ENCODE measurements at regions not wholly inside any gene's neighbourhood (a gene's known extent, or its start where the extent isn't known, plus 50 kb on each side); places are given as distances from the start of the nearest gene placed in this dataset.

DNA sequence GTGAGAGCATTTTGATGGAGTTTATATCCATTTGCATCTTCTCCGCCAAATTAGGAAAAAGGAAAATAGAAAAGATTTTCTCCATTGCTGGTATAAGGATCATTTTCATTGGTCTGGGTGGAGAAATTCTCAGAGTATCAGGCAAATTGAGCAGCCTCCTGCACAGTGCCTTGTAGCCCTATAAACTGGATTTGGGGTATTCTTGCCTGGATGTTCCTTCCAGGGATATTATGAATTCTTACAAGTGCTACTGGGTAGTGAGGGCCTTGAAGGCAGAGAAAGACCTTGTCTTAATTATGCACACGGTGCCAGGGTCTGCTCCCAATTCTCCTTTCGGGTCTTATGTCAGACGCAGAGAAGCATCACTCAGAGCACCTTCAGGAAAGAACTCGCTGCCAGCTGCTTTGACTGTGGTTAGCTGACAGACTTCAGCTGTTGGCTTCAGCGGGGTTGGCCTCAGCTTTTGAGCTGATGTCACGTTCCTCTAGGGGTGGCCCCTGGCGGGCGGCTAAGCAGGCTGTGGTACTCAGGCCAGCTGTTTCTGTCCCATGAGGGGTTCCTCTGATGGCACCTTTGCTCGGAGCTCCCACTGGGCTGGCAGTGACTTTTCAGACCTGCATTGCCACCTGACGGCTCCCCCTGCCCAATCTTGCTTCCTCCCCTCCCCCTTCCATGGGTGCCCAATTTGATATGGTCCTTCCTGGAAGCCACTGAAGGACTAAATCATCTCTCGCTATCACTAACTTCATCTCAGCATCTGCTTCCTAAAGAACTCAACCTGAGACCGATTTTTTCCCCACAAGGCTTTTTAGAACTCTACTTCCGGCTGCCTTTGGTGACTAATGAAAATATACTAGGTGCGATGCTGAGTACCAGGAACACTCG is 519.5 kb downstream of the BCOR start:
- DNase-seq: peak; percentile 30 to 42

DNA sequence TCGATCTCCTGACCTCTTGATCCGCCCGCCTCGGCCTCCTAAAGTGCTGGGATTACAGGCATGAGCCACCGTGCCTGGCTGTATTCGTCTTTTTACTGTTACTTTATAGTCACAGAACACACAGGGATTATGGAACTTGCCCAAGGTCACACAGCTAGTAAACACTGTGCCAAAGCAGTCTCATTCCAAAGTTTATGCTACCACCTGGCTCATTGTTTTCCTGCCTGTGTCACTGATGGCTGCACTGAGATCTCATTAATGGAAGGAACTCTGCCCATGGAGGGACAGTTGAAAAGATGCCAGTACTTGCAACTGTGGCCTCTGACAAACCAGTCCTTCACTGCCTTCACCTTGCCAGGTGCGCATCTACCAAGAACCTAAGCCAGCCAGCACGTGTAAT is 517.7 kb downstream of the BCOR start:
- DNase-seq: no peak

DNA sequence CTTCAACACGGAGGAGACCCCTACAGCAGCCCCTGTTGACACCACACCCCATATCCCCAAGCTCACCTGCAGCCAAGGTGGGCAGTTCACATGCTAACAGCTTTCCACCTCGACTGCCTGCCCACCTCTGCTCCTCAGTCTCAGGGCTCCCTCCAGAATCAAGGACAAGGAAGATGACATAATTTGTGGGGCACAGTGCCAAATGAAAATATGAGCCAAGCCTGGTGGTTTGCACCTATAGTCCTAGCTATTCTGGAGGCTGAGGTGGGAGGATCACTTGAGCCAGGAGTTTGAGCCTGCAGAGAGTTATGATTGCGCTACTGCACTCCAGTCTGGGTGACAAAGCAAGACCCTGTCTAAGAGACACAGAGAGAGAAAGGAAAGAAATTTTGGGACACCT is 516.3 kb downstream of the BCOR start:
- DNase-seq: no peak

DNA sequence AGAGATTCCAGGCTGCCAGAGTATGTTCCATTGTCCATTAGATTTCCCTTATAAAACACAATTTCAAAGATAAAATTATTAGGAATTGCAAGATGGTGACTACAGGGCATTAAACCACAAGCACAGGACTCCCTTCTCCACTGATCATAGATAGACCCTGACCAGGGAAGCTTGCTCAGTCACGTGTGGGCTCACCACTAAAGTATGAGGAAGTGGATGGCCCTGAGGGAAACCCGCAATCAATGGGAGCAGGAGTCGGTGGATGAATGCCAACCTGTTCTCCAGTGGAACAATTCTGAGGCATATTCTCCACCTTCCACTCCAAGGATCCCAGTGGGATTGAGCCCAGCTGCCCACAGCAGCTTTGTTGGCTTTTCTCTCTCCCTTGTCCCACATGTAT is 515.7 kb downstream of the BCOR start:
- DNase-seq: no peak

DNA sequence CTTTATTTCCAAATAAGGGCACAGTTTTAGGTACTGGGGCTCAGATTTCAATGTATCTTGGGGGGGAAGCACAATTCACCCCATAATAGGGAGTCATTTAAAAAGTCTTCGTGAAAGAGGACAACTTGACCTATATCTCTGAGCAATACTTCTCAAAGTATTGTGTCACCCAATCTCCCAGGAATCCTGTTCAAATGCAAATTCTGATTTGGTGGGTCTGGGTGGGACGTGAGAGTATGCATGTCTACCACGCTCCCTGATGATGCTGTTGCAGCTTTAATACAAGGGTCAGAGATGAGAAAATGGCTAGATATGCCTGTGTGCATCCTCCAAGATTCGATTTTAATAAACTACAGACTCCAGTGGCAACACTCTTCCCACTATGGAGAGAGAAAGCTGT is 514.8 kb downstream of the BCOR start:
- no peak for DNase-seq

DNA sequence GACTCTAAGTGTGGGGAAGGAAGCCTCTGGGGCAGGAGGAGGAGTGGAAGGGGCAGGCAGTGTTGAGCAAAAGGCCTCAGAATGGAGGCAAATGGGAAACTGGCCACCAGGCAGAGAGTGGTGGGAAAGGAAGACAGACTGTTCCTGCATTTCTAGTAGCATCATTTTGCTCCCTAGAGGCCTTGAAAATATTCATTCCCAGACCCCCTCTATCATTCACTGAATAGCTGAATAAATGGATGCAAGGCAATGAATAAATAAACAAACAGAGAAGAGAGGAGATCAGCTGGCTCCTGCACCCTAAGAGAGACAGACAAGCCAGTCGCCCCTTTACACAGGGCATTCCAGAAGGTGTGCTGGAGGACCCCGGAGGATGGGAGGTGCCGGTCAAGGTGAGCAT is 511.9 kb downstream of the BCOR start:
- no peak for DNase-seq

DNA sequence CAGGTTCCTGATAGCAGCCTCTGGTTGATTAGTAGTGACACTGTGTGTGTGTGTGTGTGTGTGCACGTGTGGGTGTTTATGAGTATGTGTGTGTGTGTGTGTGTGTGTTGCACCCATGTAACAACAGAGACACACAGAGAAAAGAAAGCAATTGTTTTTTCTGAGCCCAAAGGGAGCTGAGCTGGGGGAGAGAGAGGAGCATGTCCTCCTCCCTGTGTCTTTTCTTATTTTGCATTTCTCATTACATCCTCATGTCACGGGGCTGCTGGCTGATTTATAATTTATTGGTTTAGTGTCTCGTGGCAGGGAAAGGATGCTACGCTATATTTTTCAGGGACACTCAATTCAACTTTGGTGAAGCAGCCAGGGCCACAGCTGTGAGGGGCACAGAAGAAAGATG is 511.4 kb downstream of the BCOR start:
- no peak for DNase-seq

DNA sequence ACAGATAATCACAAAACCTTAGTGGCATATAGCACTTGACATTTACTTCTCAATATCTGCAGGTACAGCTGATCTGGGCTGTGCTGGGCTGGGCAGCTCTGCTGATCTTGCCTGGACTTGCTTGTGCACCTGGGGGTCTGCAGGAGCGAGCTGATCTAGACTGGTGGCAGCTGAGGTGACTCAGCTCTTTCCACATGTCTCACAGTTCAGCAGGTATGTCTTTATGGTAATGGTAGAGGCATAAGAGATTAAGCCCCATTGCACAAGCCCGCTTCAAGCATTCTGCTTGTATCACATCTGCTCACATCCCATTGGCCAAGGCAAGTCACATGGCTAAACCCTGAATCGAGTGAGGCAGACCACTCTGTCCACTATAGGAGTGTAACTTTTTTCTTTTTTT is 506.7 kb downstream of the BCOR start:
- DNase-seq: no peak

DNA sequence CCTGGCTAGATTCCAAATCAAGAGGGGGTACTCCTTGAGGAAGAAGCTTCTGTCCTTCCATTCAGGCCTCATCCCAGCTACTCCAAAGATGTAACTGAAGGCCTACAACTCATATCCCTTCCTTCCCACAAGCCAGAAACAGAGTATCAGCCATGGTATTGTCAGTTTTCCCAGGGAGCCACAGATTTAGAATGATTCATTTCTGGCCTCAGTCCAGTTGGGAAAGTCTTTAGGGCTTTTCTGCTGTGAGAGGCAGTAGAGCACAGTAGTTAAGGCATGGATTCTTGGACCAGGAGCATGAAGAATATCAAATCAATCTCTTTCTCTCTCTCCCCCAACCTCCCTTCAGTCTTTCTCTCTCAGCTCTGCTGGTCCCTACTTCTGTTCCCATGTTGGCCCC is 505.0 kb downstream of the BCOR start:
- no peak for DNase-seq

DNA sequence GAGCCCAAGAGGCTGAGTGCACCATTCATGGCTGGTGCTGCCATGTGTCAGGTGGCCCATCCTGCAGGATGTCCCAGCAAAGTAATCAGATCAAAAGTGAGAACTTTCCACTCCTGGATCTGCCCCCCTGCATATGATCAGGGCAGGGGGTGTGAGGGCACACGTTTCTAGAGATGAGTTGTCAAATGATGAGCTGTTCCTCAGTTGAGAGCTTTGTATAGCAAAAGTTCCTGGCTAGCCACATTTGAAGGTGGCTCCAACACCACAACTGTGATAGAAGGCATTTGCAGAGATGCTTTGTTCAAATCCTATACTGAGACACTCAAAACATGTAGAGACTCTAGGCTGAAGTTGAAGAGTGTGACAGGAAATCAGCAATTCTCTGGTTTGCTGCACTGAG is 501.8 kb downstream of the BCOR start:
- no peak for DNase-seq

DNA sequence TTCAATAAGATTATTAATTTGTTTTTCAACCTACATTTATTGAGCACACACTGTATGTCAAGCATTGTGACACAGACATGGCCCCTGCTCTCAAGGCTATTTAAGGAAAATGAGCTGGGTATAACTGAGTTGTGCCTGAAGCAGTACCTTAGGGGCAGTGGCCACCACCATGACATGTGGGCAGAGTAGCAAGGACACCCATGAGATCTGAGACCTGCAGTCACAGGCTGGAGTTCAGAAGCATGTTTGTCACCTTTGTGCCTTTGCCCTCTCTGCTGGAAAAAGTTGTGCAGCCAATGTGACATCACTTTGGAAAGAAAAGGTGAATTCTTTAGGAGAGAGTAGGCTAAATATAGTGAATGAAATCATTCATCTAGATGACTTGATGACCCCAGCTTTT is 501.3 kb downstream of the BCOR start:
- DNase-seq: no peak

DNA sequence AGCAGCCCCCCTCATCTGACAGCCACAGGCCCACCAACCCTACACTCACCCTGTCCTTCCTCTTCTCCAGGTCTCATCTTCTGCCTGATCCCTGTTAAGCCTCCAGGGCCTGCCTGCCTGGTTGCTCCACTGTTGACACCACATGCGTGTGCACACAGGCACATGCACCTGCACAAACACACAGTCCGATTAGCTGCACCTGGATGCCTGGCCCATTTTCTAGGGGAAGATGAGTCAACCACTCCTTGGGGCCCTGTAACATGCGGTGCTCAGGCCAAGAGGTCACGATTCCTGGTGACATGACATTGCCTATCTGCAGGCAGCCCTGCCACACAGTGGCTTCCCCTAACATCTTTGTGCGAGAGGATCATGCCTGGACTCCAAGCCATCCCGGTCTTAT is 498.4 kb downstream of the BCOR start:
- no peak for DNase-seq

DNA sequence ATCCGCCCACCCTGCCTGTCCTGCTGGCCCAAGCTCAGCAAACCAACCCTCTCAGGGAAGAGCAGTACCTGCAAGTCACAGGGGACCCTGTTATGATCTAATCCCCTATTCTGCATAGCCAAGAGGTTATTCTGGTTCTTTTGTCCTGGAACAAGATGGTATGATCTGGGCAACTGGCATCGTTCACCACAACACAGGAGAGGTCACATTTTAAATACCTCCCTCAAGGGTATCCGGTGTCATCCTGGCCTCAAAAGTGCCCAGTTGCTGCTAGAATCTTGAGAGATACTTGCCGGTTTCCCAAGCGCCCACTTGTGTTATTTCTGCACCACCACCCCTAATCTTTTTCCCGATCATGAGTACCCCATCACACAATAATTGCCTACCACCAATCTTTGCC is 497.5 kb downstream of the BCOR start:
- DNase-seq: no peak

DNA sequence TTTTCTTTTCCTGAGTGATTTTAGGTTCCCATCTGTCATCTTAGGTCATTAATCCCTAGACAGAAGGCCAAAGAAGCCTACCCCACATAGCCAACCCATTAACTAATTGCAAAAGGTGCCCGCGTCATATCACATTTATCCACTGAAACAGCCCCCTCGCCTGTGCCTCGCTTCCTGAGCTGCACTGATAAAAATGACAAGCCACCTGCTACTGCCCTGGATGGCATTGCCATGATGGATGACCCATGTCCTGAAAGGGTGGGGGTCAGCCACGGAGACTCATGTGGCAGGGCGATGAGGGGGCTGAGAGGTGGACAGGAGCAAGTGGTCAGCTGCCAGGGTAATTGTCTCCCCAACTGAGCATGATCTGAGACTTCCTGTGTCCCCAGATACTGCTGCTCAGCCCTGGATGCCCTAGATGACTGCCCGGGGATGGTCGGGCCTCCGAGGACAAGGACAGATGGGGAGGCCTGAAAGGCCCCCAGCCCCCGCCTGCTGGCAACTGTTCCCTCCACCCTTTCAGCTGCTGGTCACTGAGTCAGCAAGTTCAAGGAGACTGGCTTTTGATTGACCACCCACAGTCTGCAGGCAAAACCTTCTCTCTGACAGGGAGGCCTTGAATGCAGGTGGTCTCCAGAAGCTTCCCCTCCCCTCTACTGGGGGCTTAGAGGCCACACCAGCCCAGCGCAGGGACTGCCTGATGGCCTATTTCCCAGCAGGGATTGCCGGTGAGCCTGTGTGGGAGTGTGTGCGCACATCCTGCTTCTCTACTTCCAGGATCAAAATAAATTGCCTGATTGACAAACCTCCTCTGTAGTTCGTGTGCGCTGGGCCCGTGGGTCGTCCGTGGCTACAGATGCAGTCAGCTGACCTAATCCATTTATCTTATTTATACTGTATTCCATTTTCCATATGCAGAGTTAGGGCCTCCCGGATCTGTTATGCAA is 496.3 kb downstream of the BCOR start:
- no peak for DNase-seq

DNA sequence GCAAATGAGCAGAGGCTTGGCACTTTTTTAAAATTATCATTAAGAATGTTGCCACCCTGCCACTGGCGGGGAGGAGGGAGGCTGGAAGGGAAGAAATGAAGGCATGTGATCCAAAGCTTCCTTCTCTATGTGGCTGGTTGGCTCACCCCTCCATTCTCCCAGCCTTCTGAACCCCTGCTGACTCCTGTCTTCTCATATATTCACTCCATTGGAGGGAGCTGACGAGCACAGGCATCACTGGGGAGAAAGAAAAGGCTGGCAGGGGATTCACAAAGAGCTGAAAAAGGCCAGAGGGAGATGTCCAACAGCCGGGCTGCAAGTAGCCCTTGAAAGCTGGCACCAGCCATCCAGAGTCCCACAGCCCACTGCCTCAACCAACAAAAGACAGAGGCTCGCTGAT is 495.6 kb downstream of the BCOR start:
- DNase-seq: no peak

DNA sequence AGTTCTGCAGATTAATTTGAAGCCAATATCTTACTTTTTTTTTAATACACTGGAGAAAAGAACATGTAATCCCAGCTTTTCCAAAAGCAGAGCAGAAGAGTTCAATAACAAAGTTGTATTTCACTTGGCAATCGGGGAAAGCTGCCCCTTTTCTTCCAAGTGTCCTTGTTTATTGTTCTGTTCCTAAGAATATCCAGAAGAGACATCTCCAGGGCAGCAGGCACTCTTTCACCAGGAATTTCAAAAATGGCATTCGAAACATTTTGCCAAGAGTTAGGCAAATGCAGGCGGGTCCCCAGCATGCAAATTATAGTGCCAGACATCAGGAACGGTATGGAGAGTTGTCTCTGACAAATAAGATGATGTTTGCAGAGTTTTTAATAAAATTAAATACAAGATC is 494.5 kb downstream of the BCOR start:
- DNase-seq: no peak

DNA sequence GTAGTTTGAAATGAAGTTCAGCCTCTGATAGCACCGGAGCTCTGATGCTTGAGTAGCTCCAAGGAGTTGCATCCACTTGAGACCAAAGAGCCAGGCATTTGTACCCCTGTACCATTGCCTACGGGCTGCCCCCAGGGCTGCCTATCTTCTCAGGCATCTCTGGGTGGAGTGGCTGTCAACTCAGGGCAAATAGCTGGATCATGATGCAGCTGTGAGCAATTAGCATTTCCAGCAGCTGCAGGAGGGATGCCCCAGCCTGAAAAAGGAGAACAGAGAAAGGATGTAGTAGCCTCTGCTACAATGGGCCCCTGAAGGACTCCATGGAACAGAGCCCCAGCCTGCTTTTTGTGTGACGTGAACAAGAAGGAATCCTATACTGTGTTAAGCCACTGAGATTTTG is 492.6 kb downstream of the BCOR start:
- DNase-seq: no peak

DNA sequence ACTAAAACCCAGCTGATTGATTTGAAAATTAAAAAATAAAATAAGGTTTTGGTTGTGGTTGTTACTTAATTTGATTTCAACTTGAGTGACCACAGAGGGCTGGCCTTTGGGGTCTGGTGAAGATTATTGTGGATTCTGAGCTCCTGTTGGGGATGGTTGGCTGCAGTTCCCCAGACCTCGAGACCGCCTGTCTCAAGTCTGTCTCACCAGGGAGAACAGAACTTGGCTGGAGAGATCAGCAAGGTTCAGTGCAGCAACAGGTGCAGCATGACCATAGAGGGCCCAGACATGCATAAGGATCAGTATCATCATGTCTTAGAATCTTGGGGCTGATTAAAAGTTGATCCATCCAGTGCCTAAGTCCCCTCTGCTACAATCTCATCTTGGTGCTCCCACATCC is 491.9 kb downstream of the BCOR start:
- no peak for DNase-seq

DNA sequence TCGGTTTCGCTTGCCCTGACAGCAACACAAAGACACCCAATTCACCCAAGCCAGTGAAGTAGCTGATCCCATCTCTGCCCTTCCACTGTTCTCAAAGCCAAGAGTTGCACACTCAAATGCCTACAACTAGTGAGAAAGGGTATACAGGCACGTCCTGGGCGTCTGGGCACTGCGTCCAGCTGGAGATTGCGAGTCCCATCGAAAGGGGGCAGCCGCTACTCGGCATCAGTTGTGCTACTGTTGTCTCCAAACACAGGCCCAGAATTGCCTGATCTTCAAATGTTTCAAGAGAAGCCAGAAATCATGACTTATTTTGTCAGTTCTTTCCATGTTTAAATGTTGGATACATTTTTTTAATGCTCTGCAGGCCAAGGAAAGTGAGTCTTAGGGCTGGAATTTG is 487.8 kb downstream of the BCOR start:
- no peak for DNase-seq

DNA sequence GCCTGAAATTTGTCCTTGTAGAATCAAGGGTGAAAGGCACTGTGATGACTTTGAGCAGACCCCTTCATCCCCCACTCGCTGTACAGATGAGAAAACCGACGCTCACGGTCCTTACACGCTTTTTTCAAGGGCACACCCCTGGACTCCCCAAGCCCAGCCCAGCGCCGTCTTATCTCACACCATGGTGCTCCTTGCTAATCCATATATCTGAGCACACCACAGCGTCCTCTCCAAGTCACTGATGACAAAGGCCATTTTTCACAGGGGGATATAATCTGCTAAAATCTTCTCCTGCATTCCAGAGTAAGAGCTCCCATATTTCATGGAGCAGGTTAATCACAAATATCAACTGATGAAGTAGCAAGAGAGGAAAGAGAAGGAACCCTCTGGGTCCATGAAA is 486.3 kb downstream of the BCOR start:
- no peak for DNase-seq

DNA sequence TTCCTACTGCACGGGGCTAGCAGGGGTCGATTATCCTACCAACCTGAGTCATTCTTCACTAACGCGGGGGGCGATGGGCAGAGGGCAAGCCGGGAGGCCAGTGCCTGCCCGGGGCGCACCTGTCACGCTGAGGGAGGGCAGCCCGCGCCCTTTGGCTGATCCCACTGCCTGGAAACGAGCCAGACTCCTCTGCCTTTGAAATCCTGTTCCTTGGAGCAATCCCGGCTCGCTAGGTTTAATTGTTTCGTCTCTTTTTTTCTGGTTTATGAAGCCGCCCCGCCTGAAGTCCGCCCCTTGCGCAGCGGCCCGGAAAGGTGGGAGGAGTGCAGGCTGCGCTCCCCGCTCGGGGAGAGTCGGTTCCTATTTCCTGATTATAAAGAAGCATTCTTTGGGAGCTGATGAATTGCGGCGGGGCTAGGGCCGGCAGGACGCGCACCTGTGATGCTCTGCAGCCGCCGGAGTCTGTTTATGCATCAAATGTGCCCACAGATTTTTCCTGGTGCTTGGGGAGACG is 484.2 kb downstream of the BCOR start:
- no peak for DNase-seq

DNA sequence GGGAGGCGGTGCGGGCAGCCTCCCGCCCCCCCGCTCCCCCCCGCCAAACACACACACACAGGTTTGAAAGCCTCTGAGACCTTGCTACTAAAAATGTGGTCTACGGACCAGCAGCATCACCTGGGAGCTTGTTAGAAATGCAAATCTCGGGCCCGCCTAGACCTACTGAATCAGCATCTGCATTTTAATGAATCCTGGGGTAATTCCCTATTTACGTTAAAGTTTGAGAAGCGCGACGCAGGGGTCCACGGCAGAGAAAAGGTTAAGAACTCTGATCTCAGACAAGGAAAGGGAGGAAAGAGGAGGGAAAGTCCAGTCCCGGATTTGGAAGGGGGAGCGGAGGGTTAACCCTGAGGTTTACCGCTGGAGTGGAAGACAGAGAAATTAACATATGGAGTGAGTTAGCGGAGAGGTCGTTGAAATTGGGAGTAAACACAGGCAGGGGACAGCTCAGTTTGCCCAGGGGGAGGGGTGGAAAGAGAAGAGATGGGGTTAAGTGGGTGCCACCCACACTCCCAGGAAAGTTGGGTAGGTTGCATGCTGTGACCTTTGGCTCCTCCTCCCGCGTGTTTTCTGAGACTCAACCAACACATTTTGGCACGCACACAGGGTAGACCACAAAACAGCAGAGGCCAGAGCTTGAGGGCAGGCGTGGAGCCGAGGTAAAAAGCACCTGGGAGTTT is 483.6 kb downstream of the BCOR start:
- DNase-seq: peak; percentile 69 to 79

DNA sequence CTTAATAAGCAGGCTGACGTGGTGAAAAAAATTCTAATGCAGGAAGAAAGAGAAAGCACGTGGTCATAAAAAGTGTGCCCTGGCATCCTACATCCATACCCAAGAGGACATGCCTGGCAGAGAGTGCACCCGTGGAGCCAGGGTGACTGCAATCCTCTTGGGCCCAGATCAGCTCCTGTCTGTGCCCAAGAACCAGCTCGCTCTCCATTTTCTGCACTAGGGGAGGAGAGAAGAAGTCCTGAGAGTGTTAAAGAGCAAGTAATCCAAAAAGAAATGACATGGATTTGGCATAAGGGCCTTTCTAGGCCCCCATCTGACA is 483.1 kb downstream of the BCOR start:
- DNase-seq: no peak
